ENCODE measurements at regions not wholly inside any gene's neighbourhood (a gene's known extent, or its start where the extent isn't known, plus 50 kb on each side); places are given as distances from the start of the nearest gene placed in this dataset.

- no peak for TF ChIP-seq CTCF (IDR thresholded peaks at IDR 0.05)
- TF ChIP-seq POLR2A (IDR thresholded peaks at IDR 0.05) = no peak
These were observed 375.7 kb upstream of the KIRREL3 start for GRCh38 chr11:127376301-127376700.

All from uterus (tissue), 2 donors.